ENCODE measurements at regions not wholly inside any gene's neighbourhood (a gene's known extent, or its start where the extent isn't known, plus 50 kb on each side); places are given as distances from the start of the nearest gene placed in this dataset.

DNA sequence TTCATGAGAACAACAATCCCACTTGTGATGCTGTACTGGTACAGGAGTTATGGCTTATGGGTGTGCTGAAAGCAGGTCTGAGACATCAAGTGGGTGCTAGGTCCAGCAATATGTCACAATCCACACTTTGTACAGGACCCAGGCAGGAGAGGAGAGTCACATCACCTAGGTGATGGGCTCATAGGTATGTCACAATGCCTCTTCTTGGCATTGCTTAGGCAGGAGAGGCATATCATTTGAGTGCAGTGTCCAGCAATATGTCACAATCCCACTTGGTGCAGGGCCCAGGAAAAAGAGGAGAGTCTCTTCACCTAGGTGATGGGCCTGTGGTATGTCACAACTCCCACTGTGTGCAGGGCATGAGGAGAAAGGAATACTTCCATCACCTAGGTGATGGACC, 2110.0 kb downstream of the TP53TG3F start:
- no peak for DNase-seq (ENCODE audit: low read depth)
- H3K4me3 ChIP-seq (ENCODE audit: low read depth, low read length): no peak overlapping the region
- TF ChIP-seq, protein P1, sequence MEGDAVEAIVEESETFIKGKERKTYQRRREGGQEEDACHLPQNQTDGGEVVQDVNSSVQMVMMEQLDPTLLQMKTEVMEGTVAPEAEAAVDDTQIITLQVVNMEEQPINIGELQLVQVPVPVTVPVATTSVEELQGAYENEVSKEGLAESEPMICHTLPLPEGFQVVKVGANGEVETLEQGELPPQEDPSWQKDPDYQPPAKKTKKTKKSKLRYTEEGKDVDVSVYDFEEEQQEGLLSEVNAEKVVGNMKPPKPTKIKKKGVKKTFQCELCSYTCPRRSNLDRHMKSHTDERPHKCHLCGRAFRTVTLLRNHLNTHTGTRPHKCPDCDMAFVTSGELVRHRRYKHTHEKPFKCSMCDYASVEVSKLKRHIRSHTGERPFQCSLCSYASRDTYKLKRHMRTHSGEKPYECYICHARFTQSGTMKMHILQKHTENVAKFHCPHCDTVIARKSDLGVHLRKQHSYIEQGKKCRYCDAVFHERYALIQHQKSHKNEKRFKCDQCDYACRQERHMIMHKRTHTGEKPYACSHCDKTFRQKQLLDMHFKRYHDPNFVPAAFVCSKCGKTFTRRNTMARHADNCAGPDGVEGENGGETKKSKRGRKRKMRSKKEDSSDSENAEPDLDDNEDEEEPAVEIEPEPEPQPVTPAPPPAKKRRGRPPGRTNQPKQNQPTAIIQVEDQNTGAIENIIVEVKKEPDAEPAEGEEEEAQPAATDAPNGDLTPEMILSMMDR (IDR thresholded peaks at IDR 0.05; ENCODE audit: low read depth, low read length): no peak
- TF ChIP-seq, protein P2, sequence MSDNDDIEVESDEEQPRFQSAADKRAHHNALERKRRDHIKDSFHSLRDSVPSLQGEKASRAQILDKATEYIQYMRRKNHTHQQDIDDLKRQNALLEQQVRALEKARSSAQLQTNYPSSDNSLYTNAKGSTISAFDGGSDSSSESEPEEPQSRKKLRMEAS (IDR thresholded peaks at IDR 0.05; ENCODE audit: low read depth, low read length): no peak
- TF ChIP-seq MYC (IDR thresholded peaks at IDR 0.05; ENCODE audit: low read depth, low read length): no peak
- TF ChIP-seq POLR2A (IDR thresholded peaks at IDR 0.05; ENCODE audit: extremely low read depth, insufficient read length): no peak

DNA sequence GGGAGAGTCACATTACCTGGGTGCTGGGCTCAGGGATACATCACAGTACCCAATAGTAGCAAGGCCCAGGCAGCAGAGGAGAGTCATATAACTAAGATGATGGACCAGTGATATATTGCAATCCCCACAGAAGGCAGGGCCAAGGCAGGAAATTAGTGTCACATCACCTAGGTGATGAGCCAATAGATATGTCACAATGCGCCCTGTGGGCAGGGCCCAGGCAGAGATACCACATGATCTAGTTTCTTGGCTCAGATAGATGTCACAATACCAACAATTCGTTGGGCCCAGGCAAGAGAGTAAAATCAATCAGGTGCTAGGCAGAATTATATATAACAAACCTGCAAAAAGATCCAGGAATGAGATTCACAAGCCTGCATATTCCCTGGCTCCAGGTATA, 2111.5 kb downstream of the TP53TG3F start:
- TF ChIP-seq, protein P2 (IDR thresholded peaks at IDR 0.05; ENCODE audit: low read depth, low read length): no peak
- TF ChIP-seq, protein P1 (IDR thresholded peaks at IDR 0.05; ENCODE audit: low read depth, low read length): no peak
- no peak for TF ChIP-seq POLR2A (IDR thresholded peaks at IDR 0.05; ENCODE audit: extremely low read depth, insufficient read length)
- TF ChIP-seq MYC (IDR thresholded peaks at IDR 0.05; ENCODE audit: low read depth, low read length): no peak
- DNase-seq (ENCODE audit: low read depth): peak; percentile 42
- no peak overlapping the region for H3K4me3 ChIP-seq (ENCODE audit: low read depth, low read length)

DNA sequence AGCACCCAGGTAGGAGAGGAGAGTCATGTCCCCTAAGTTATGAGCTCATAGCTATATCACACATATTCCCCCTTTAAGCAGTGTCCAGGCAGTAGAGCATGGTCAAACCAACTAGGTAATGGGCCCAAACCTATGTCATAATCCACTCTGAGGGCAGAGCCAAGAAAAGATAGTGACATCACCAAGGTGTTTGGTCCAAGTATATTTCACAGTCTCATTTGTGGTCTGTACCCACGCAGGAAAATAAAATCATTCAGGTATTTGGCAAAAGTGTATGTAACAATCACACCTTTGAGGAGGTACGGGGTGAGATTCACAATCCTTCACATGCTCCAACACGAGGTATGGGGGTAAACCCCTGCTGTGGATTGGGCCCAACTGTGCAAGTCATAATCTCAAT, 2112.8 kb downstream of the TP53TG3F start:
- no peak for DNase-seq (ENCODE audit: low read depth)
- TF ChIP-seq POLR2A (IDR thresholded peaks at IDR 0.05; ENCODE audit: extremely low read depth, insufficient read length) (no peak), MYC (IDR thresholded peaks at IDR 0.05; ENCODE audit: low read depth, low read length) (no peak)
- TF ChIP-seq, protein P2 (IDR thresholded peaks at IDR 0.05; ENCODE audit: low read depth, low read length): no peak
- TF ChIP-seq, protein P1 (IDR thresholded peaks at IDR 0.05; ENCODE audit: low read depth, low read length): no peak
- no peak overlapping the region for H3K4me3 ChIP-seq (ENCODE audit: low read depth, low read length)

DNA sequence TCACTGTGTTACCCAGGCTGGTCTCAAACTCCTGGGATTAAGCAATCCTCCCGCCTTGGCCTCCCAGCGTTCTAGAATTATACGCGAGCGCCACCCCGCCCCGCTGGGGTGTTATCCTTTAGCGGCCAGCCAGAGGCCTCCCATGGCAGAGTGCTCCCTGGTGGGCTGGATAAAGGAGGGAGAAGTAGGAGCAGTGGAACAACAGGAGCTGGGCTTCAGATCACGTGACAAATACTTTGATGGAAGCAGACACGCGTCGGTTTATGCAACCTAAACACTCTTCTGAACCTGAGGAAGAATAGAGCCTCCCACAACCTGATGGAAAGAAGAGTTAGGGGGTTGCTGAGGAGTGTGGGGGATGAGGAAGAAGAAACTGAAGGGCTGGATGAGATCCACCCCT, 2114.0 kb downstream of the TP53TG3F start:
- no peak overlapping the region for H3K4me3 ChIP-seq (ENCODE audit: low read depth, low read length)
- no peak for DNase-seq (ENCODE audit: low read depth)
- TF ChIP-seq MYC (IDR thresholded peaks at IDR 0.05; ENCODE audit: low read depth, low read length) (no peak), POLR2A (IDR thresholded peaks at IDR 0.05; ENCODE audit: extremely low read depth, insufficient read length) (no peak)
- TF ChIP-seq, protein P2 (IDR thresholded peaks at IDR 0.05; ENCODE audit: low read depth, low read length): no peak
- TF ChIP-seq, protein P1 (IDR thresholded peaks at IDR 0.05; ENCODE audit: low read depth, low read length): no peak

DNA sequence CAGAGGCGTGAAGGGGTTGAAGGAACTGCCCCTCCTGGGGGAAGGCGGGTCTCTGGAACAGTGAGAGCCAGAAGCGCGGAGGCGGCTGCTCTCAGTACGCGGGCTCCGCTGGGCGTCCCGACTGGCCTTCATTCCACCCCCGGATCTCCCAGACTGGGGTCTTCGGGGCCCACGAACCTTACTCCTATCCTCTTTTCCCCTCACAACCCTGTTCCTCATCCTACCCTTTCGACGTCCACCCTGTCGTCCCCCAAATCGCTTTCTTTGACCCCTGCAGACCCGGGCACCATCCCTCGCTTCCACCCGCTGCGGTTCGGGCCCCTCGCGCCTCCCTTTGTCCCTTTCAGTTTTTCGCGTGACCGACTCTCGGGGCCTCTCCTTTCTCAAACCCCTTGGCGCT, 2114.6 kb downstream of the TP53TG3F start:
- TF ChIP-seq MYC (IDR thresholded peaks at IDR 0.05; ENCODE audit: low read depth, low read length) (no peak), POLR2A (IDR thresholded peaks at IDR 0.05; ENCODE audit: extremely low read depth, insufficient read length) (no peak)
- TF ChIP-seq, protein P1 (IDR thresholded peaks at IDR 0.05; ENCODE audit: low read depth, low read length): no peak
- TF ChIP-seq, protein P2 (IDR thresholded peaks at IDR 0.05; ENCODE audit: low read depth, low read length): no peak
- no peak for DNase-seq (ENCODE audit: low read depth)
- H3K4me3 ChIP-seq (ENCODE audit: low read depth, low read length): no peak overlapping the region

Data from NB4 (cell line).